ENCODE measurements at regions not wholly inside any gene's neighbourhood (a gene's known extent, or its start where the extent isn't known, plus 50 kb on each side); places are given as distances from the start of the nearest gene placed in this dataset.

GRCh38 chr1:213643360-213643759 lies 344.4 kb upstream of the PROX1 start:
- DNase-seq (ENCODE audit: low read depth) = no peak
- H3K4me3 ChIP-seq (ENCODE audit: control insufficient read depth, low read depth, low read length) = no peak overlapping the region
- TF ChIP-seq CTCF (IDR thresholded peaks at IDR 0.05; ENCODE audit: control insufficient read depth, insufficient read depth, low read depth, low read length, missing control alignments) = no peak

GRCh38 chr1:213647864-213648650 lies 339.7 kb upstream of the PROX1 start:
- DNase-seq (ENCODE audit: low read depth) = no peak
- no peak overlapping the region for H3K4me3 ChIP-seq (ENCODE audit: control insufficient read depth, low read depth, low read length)
- no peak for TF ChIP-seq CTCF (IDR thresholded peaks at IDR 0.05; ENCODE audit: control insufficient read depth, insufficient read depth, low read depth, low read length, missing control alignments)

GRCh38 chr1:213649373-213649772 lies 338.4 kb upstream of the PROX1 start:
- no peak for DNase-seq (ENCODE audit: low read depth)
- no peak for TF ChIP-seq CTCF (IDR thresholded peaks at IDR 0.05; ENCODE audit: control insufficient read depth, insufficient read depth, low read depth, low read length, missing control alignments)
- no peak overlapping the region for H3K4me3 ChIP-seq (ENCODE audit: control insufficient read depth, low read depth, low read length)

GRCh38 chr1:213650603-213651002 lies 337.2 kb upstream of the PROX1 start:
- H3K4me3 ChIP-seq (ENCODE audit: control insufficient read depth, low read depth, low read length) = no peak overlapping the region
- TF ChIP-seq CTCF (IDR thresholded peaks at IDR 0.05; ENCODE audit: control insufficient read depth, insufficient read depth, low read depth, low read length, missing control alignments) = no peak
- DNase-seq (ENCODE audit: low read depth) = no peak

- no peak for TF ChIP-seq CTCF (IDR thresholded peaks at IDR 0.05; ENCODE audit: control insufficient read depth, insufficient read depth, low read depth, low read length, missing control alignments)
- DNase-seq (ENCODE audit: low read depth) = no peak
- no peak overlapping the region for H3K4me3 ChIP-seq (ENCODE audit: control insufficient read depth, low read depth, low read length)
Observed at GRCh38 chr1:213651077-213651476, 336.7 kb upstream of the PROX1 start.

GRCh38 chr1:213652109-213652508 lies 335.7 kb upstream of the PROX1 start:
- DNase-seq (ENCODE audit: low read depth) = no peak
- no peak for TF ChIP-seq CTCF (IDR thresholded peaks at IDR 0.05; ENCODE audit: control insufficient read depth, insufficient read depth, low read depth, low read length, missing control alignments)
- H3K4me3 ChIP-seq (ENCODE audit: control insufficient read depth, low read depth, low read length) = no peak overlapping the region

Measured in AG09309 (cell line).